ENCODE measurements at regions not wholly inside any gene's neighbourhood (a gene's known extent, or its start where the extent isn't known, plus 50 kb on each side); places are given as distances from the start of the nearest gene placed in this dataset.
A peak's percentile ranks its signal among the peaks of the same experiment; 100 is the strongest.

DNA sequence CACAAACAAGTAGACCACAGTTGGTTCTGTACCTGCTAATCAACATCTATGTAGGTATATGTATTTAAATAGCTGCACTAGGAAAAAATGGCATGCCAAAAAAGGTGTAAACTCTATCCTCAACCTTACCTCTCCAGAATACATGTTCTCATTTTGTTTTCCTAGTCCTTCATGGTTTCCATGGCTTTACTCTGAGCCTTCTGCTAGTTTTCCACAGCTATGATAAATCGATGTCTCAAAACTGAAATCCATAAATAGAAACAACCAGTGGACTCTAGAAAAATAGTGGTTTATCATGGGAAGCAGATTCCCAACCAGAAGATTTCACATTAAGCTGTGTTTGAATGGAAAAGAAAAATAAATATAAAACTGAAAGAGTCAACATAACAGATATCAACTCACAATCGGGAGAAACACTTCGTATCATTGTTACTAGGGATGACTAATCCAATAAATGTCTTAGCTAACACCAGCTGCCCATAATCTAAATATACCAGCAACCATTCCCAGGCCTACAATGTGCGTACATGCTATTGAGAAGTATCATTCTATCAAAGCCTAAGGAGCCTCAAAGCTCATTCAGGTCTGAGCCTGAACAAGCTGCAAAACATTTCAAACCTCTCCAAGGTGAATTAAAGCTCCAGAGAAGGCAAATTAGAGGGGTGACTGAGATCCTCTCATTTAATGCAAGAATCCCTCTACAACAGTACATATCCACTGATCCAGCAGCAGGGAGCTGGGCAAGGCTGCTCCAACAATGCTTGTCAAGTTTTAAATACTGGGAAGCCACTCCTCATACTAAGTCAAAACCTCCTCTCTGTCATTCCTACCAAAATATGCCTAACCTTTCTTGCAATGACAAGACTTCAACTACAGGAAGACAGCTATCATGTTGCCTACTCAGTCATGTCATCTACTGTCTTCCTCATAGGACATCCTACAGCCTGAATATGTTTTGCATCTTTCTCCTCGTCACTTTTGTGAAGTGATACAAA lies 90.2 kb downstream of the KCTD12 start:
- peak; percentile 6 to 45 for DNase-seq

- no peak for DNase-seq
Observed at GRCh38 chr13:76792731-76793347, 93.4 kb downstream of the KCTD12 start.

DNA sequence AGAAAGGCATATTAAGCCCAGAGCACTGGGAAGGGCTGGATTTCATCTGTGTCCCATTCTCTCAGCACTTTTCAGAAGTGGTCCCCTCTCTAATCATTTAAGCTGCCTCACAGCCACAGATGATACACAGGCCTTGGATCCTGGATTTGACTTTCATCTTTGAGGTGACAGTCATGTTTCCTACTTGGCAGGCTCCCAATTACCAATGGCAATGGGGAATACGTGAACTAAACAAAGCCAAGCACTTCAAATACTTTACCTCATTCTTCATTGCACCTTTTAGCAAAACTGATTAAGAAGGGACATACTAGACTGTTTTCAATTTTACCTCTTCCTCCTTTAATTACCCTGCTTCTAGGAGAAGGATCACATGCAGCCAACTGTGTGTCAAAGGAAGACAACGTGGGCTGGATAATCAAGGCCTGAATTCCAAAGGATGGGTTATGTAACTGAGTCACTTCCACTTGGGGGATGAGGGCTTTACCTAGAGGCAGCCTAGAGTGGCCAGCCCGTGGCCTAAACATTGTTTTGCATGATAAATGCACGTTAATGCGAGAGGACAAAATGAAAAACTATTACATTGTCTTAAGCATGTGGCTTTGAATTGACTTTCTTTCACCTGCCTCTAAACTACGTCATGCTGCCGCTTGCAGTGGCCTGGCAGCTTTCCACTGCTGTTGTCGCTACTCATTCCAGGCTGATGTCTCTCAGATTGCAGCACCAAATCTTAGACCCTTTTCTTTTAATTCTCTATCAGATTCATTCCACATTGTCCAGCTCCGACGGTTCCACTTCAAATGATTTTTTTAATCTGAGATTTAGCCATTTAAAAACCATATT lies 95.0 kb downstream of the KCTD12 start:
- no peak for DNase-seq

DNA sequence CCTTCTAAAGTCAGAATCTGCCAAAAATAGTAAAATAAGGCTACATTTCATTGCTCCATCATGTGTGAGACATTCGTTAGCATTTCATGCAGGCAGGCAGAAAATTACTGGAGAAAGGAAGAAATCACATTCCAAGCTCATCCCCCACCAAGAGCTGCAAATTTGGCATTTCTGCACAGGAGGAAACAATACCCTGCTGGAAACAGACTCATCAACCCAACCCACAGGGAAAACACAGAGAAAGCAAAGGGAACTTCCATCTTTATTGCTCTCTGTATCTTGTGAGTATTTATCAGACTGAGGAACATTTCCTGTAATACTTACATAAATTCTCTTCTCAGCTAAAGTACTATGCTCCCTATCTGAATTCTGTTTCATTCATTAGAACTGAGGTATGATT lies 95.7 kb downstream of the KCTD12 start:
- no peak for DNase-seq

DNA sequence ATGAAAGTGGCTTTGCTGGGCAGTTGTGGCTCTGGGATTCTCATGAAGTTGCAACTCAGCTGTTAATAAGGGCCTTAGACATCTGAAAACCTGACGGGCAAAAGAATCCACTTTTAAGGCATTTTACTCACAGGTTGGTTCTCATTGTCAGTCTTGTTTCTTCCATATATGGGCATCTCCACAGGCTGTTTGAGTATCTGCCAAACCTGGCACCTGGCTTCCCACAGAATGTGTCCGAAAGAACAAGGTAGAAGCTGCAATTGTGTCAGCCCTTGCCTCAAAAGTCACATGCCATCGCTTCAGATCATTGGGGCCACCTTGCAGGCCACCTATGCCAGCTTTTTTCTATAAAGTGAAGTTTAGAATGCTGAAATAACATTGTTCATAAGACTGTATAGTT lies 102.4 kb downstream of the KCTD12 start:
- no peak for DNase-seq

DNA sequence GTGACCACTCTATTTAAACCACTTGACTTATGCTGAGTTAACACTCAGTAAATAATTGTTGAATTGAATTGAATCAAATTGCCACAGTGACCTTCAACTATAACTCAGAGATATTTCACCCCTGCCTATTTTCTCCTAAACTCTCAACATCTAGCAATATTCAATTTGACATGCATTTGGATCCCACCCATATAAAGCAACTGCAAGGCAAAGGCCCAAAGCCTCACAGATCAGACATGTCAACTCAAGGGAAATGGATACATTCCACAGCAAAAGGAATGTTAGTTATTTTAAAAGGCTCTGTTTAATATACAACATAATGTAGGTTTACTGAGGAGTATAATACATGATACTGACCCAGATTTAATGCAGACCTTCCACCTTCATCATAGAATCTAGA lies 107.4 kb downstream of the KCTD12 start:
- no peak for DNase-seq

GRCh38 chr13:76777096-76777495 lies 109.1 kb downstream of the KCTD12 start:
- DNase-seq: no peak

- DNase-seq: no peak
Observed at GRCh38 chr13:76775088-76775740, 111.0 kb downstream of the KCTD12 start.

- no peak for DNase-seq
Observed at GRCh38 chr13:76773448-76774094, 112.6 kb downstream of the KCTD12 start.

DNA sequence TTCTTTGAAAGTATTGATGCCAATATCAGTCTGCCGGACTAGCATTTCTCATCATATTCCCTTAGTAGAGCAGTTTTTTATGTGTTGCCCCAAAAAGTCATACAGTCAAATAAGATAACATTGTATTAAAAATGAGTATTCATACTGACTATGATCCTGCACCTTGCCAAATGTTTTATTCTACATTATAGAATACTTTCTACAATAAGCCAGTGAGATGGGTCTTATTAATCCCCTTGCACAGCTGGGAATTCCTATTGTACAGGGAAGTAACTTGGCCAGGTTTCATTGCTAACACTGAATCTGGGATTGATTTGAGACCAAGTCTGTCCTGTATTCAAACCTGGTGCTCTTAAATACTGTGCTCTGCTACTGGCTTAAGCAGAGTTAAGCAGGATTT lies 114.0 kb downstream of the KCTD12 start:
- DNase-seq: peak in 1 of 2 experiments; percentile 2

GRCh38 chr13:76769271-76769791 lies 116.9 kb downstream of the KCTD12 start:
- DNase-seq: no peak

GRCh38 chr13:76768384-76768783 lies 117.8 kb downstream of the KCTD12 start:
- no peak for DNase-seq

DNA sequence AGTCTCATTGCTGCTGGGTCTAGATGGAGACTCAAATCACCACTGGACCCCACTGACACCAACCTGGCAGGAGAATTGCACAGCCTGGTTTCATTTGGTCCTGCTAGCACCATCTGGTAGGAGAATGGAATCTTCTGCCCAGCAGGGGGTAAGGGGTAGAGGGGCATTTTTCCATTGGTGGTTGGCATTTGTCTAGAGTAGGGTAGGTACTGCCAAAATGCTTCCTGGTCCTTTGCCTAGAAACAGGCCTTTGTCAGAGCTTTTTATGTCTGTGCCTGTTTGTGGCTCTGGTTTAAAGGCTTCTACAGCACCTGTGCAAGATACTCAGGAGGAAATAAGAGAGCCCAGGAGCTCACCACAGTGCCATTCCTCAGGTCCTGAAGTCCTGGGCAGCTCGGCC lies 121.3 kb downstream of the KCTD12 start:
- DNase-seq: no peak

DNA sequence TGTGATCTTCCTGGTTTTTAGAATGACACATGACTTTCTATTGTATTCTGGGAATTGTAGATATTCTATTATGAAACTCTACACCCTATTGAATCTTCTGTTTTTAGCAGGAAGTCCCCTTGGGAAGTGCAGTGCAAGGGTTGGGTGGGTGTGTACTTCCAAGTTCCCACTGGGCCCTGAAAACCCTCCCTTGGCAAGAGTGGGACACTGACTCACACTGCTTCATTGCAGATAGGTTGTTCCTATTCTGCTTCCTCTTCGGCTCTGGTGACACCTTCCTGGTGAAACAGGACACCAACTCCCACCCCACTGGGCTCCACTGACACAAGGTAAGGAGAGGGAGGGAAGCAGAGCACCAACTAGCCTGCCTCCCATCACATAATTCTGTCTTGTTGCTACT lies 121.8 kb downstream of the KCTD12 start:
- no peak for DNase-seq

- no peak for DNase-seq
Observed at GRCh38 chr13:76762721-76763120, 123.5 kb downstream of the KCTD12 start.

DNA sequence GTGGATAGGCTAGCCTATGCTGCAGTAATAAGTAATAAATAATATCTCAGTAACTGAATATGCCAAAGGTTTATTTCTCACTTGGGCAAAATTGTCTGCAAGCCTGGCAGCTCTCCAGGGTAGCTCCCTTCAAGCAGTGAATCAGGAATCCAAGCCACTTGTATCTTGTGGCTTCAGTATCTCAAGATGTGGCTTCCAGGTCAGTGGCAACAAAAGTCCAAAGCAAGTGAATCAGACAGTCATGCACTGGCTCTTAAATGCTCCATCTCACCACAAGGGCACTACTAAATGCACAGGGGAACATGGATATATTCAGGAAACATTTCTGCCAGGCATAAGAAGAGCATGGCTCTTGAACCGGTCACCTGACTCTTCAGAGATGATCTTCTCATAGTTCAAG lies 126.3 kb downstream of the KCTD12 start:
- no peak for DNase-seq

- no peak for DNase-seq
Observed at GRCh38 chr13:76758738-76759137, 127.5 kb downstream of the KCTD12 start.

- no peak for DNase-seq
Observed at GRCh38 chr13:76758257-76758656, 127.9 kb downstream of the KCTD12 start.

DNA sequence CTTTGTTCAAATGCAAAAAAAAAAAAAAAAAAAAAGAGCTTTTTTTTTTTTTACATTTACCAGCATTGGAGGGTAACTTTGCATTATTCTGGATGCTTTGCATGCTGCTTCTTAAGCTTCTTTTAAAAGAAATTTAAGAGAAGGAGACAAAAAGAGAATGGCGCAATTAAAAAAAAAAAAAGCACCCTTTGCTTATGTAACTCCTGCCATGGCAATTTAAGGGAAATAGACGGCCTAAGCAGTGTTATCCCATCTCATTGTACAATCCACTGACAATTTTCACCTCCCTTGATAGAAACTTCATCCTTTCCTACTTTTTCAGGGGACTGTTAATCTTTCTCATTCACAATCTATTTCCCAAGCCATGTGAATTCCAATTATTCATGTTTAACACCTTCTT lies 129.8 kb downstream of the KCTD12 start:
- no peak for DNase-seq

GRCh38 chr13:76754414-76754813 lies 131.8 kb downstream of the KCTD12 start:
- DNase-seq: no peak

- DNase-seq: no peak
Observed at GRCh38 chr13:76751278-76751677, 134.9 kb downstream of the KCTD12 start.

DNA sequence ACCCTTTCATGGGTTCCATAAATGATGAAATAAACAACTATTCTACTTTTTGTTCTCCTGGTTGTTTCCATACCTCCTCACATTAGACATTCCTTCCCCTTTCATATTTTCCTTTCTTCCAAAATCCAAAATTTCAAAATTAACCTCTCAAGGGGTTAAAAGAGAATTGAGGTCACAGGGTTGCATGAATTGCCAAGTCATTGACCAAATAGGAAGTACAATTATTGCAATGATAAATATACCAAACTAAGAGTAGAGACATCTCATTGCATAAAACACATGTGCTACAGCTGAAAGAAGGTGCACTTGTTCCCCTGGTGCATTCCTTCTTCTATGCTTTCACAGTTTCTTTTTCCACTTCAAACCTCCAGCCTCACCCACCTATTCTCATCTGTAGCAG lies 136.1 kb downstream of the KCTD12 start:
- DNase-seq: no peak

Data from NCI-H524 (cell line).